ENCODE measurements at regions not wholly inside any gene's neighbourhood (a gene's known extent, or its start where the extent isn't known, plus 50 kb on each side); places are given as distances from the start of the nearest gene placed in this dataset.

DNA sequence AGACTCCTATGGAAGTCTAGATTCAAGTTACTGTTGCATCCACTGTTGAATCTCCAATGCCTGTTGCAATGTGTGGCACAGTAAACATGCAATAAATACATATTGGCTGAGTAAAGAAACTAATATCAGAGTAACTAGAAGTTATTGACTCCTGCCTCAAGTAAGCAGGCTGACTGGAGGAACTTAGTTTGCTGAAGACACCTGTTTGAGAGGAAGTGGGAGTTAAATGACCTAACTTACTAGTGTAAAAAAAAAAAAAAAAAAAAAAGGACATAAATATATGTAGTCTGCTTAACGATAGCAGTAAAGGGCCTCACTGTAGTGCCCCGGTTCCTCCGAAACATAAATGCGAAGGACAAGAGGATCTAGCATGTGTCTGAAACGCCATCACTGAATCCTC is 249.8 kb upstream of the PRDM1 start:
- TF ChIP-seq PATZ1 (CRISPR knock-in tag; IDR thresholded peaks at IDR 0.05; ENCODE audit: borderline replicate concordance) (no peak), TCF4 (CRISPR knock-in tag; IDR thresholded peaks at IDR 0.05; ENCODE audit: borderline replicate concordance) (no peak), BACH2 (CRISPR knock-in tag; IDR thresholded peaks at IDR 0.05; ENCODE audit: borderline replicate concordance) (no peak), TOX (CRISPR knock-in tag; IDR thresholded peaks at IDR 0.05; ENCODE audit: borderline replicate concordance) (no peak), ZFP3 (CRISPR knock-in tag; IDR thresholded peaks at IDR 0.05) (no peak)
- TF ChIP-seq, protein P1, sequence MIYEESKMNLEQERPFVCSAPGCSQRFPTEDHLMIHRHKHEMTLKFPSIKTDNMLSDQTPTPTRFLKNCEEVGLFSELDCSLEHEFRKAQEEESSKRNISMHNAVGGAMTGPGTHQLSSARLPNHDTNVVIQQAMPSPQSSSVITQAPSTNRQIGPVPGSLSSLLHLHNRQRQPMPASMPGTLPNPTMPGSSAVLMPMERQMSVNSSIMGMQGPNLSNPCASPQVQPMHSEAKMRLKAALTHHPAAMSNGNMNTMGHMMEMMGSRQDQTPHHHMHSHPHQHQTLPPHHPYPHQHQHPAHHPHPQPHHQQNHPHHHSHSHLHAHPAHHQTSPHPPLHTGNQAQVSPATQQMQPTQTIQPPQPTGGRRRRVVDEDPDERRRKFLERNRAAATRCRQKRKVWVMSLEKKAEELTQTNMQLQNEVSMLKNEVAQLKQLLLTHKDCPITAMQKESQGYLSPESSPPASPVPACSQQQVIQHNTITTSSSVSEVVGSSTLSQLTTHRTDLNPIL (CRISPR knock-in tag; IDR thresholded peaks at IDR 0.05; ENCODE audit: low read depth), result no peak
- no peak for ATAC-seq

GRCh38 chr6:105835373-105835772 is 250.8 kb upstream of the PRDM1 start:
- TF ChIP-seq, protein P2, sequence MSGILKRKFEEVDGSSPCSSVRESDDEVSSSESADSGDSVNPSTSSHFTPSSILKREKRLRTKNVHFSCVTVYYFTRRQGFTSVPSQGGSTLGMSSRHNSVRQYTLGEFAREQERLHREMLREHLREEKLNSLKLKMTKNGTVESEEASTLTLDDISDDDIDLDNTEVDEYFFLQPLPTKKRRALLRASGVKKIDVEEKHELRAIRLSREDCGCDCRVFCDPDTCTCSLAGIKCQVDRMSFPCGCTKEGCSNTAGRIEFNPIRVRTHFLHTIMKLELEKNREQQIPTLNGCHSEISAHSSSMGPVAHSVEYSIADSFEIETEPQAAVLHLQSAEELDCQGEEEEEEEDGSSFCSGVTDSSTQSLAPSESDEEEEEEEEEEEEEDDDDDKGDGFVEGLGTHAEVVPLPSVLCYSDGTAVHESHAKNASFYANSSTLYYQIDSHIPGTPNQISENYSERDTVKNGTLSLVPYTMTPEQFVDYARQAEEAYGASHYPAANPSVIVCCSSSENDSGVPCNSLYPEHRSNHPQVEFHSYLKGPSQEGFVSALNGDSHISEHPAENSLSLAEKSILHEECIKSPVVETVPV (CRISPR knock-in tag; IDR thresholded peaks at IDR 0.05), result no peak
- TF ChIP-seq ZC3H10 (CRISPR knock-in tag; IDR thresholded peaks at IDR 0.05), result no peak
- TF ChIP-seq TSHZ2 (CRISPR knock-in tag; IDR thresholded peaks at IDR 0.05), result no peak
- TF ChIP-seq SNAI2 (CRISPR knock-in tag; IDR thresholded peaks at IDR 0.05), result no peak

GRCh38 chr6:105833959-105834947 is 251.9 kb upstream of the PRDM1 start:
- TF ChIP-seq ZNF70 (CRISPR knock-in tag; IDR thresholded peaks at IDR 0.05), result no peak
- TF ChIP-seq, protein P1 (CRISPR knock-in tag; IDR thresholded peaks at IDR 0.05; ENCODE audit: low read depth), result no peak
- TF ChIP-seq PPARA (CRISPR knock-in tag; IDR thresholded peaks at IDR 0.05; ENCODE audit: borderline replicate concordance), result no peak
- TF ChIP-seq ZNF565 (CRISPR knock-in tag; conservative IDR thresholded peaks at IDR 0.05; ENCODE audit: low read depth), result no peak
- TF ChIP-seq ISL1 (CRISPR knock-in tag; IDR thresholded peaks at IDR 0.05), result no peak
- TF ChIP-seq, protein P2 (CRISPR knock-in tag; IDR thresholded peaks at IDR 0.05), result no peak
- TF ChIP-seq ZC3H10 (CRISPR knock-in tag; IDR thresholded peaks at IDR 0.05), result no peak
- no peak for TF ChIP-seq ZFP30 (CRISPR knock-in tag; IDR thresholded peaks at IDR 0.05)
- no peak for TF ChIP-seq TOX (CRISPR knock-in tag; IDR thresholded peaks at IDR 0.05; ENCODE audit: borderline replicate concordance)
- no peak for TF ChIP-seq BACH2 (CRISPR knock-in tag; IDR thresholded peaks at IDR 0.05; ENCODE audit: borderline replicate concordance)
- no peak for ATAC-seq

More at GRCh38 chr6:105835373-105835772, 250.8 kb upstream of the PRDM1 start:
- peak; percentile 61; the same call in 2 of the 3 replicates for ATAC-seq

All from SK-N-SH treated with all-trans-retinoic acid at 6 μM for 48 hours (cell line).